NOMO-1 treated with dmso at 0.1 percent for 144 hours (cell line): ENCODE measurements at regions not wholly inside any gene's neighbourhood (a gene's known extent, or its start where the extent isn't known, plus 50 kb on each side); places are given as distances from the start of the nearest gene placed in this dataset.
"Not testable (repeated sequence)": the region's sequence is repeated elsewhere in the genome, so short reads cannot be mapped to it uniquely, and the experiment has no call there.

Experiments used
- DNase-seq: peaks from one replicate; lab custom pipeline; 2025; ENCODE audit not compliant: unreplicated experiment; lab: John Stamatoyannopoulos, UW

GRCh38 chr3:125791021-125791420 lies 178.0 kb upstream of the ROPN1B start:
- not testable (repeated sequence) for DNase-seq

GRCh38 chr3:125810010-125810409 lies 159.0 kb upstream of the ROPN1B start:
- DNase-seq, result not testable (repeated sequence)

- not testable (repeated sequence) for DNase-seq
These were observed 146.8 kb upstream of the ROPN1B start for GRCh38 chr3:125822175-125822574.

DNA sequence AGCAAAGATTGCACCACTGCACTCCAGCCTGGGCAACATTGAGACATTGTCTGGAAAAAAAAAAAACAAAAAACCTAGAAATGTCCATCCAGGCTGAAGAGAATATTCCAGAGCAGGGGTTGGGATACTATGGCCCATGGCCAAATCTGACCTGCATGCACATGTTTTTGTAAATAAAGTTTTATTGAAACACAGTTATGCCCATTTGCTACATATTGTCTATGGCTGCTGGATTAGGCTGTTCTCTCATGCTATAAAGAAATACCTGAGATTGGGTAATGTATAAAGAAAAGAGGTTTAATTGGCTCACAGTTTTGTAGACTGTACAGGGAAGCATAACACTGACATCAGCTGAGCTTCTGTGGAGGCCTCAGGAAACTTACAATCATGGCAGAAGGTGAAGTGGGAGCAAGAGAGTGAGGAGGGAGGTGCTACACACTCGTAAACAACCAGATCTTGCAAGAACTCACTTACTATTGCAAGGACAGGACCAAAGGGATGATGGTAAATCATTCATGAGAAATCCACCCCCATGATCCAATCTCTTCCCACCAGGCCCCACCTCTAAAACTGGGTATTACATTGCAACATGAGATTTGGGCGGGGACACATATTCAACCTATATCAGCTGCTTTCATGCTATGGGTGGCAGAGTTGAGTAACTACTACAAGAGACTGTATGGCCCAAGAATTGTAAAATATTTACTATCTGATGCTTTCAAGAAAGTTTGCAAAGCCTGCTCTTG lies 137.8 kb upstream of the ROPN1B start:
- not testable (repeated sequence) for DNase-seq

DNA sequence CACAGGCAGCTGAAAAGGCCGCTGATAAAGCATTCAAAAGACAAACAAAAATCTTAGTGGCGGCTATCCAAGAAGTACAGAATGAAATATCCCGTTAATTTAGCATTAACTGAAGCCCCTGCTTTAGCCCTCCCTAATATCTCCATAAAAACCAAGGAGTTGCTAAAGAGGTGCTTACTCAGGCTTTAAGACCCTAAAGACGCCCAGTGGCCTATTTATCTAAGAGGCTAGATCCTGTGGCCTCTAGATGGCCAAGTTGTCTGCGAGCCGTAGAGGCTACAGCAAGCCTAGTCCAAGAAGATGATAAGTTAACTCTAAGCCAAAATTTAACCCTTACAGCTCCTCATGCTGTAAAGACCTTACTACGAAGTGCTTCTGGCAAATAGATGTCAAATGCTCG lies 133.4 kb upstream of the ROPN1B start:
- not testable (repeated sequence) for DNase-seq

DNA sequence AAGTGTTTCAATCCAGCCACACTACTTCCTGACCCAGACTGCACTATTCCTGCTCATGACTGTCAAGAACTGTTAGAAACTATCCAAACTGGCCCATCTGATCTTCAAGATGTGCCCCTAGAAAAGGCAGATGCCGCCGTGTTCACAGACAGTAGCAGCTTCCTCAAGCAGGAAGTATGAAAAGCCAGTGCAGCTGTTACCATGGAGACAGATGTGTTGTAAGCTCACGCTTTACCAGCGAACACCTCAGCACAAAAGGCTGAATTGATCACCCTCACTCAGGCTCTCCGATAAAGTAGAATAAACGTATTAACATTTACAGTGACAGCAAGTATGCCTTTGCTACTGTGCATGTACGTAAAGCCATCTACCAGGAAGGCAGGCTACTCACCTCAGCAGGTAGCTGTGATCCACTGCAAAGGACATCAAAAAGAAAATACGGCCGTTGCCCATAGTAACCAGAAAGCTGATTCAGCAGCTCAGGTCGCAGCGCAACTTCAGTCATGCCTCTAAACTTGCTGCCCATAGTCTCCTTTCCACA lies 132.9 kb upstream of the ROPN1B start:
- not testable (repeated sequence) for DNase-seq

- not testable (repeated sequence) for DNase-seq
These were observed 132.2 kb upstream of the ROPN1B start for GRCh38 chr3:125836786-125837185.

DNA sequence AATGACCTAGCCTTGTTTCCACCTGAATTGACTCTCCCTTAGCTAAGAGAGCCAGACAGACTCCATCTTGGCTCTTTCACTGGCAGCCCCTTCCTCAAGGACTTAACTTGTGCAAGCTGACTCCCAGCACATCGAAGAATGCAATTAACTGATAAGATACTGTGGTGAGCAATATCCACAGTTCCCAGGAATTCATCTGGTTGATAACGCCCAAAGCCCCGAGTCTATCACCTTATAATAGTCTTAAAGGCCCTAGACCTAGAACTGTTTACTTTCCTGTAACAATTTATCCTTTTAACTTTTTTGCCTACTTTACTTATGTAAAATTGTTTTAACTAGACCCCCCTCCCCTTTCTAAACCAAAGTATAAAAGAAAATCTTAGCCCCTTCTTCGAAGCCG lies 130.1 kb upstream of the ROPN1B start:
- not testable (repeated sequence) for DNase-seq

DNA sequence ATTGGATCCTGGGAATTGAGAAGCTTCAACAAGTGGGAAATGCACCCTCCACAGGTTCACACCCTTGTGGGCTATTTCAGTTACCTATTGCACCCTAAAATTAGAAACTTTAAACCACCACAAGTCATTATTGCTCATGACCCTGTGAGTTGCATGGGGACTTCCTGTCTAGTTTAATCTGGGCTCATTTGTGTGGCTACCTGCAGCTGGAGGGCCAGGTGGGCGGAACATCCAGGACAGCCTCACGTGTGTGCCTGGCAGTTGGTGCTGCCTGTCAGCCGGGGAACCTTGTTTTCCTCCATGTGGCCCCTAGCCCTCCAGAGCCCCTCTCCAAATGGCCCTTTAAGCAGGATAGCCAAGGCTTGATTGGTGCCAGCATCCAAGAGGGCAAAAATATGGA lies 128.5 kb upstream of the ROPN1B start:
- not testable (repeated sequence) for DNase-seq

DNA sequence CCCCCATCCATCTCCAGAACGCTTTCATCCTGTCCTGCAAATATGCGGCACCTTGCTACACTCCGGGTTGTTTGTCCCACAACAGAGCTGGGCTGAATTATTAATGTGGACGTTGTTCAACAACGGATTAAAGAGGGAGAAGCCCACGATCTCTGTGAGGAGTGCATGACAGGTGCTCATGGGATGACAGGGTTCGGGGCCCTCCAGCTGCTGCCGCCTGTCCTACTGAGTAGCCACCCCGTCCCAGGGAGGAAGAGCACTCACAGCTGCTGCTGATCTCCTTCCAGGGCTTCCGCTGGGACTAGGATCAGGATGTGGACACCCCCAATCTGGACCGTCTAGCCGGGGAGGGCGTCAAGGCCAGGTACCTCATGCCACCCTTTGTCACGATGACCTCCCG lies 121.0 kb upstream of the ROPN1B start:
- not testable (repeated sequence) for DNase-seq

- not testable (repeated sequence) for DNase-seq
These were observed 114.0 kb upstream of the ROPN1B start for GRCh38 chr3:125855006-125855405.

DNA sequence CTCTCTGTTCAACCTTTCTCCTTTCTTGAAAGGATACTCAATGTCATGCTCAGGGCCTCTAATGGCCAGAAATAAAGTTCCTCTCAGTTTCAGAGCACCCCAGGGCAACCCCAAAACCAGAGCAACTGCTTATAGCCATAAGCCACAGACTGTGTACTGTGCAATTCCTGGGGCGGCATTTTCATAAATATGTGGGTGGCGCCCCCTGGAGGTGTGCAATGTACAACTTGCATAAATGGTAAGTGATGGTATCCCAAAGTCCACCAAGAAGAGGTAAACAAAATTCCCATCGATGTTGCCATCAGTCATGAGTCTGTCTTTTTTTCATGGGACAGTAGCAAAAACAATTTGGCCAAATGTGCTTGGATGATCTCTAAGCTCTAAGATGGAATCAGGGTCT lies 108.4 kb upstream of the ROPN1B start:
- DNase-seq, result not testable (repeated sequence)

DNA sequence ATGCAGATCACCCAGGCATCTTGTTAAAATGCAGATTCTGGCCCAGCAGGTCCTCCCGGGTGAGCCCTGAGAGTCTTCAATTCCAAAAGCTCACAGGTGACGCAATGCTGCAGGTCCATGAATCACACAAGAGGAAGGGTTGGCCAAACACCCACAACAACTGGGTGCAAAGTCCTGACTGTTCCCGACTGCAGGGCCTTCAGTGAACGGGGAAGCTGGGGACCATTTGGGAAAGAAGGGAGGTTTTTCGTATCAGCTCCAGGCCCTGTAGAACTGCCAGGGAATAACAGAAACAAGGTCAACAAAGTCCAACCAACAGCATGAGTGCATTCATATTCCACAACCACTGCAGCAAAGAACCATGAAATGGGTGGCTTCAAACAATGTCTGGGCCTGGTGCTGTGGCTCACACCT lies 106.1 kb upstream of the ROPN1B start:
- not testable (repeated sequence) for DNase-seq

DNA sequence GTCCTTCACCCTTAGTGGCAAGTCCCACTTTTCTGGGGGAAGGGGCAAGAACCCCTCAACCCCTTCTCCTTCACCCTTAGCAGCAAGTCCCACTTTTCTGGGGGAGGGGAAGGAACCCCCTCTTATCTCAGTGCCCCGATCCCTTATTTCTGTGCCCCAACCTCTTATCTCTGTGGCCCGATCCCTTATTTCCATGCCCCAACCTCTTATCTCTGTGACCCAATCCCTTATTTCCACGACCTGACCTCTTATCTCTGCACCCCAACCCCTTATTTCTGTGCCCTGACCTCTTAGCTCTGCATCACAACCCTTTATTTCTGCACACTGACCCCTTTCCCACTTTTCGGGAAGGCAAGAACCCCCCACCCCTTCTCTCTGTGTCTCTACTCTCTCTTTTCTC lies 104.4 kb upstream of the ROPN1B start:
- not testable (repeated sequence) for DNase-seq

- DNase-seq, result not testable (repeated sequence)
These were observed 83.0 kb upstream of the ROPN1B start for GRCh38 chr3:125886006-125886405.

DNA sequence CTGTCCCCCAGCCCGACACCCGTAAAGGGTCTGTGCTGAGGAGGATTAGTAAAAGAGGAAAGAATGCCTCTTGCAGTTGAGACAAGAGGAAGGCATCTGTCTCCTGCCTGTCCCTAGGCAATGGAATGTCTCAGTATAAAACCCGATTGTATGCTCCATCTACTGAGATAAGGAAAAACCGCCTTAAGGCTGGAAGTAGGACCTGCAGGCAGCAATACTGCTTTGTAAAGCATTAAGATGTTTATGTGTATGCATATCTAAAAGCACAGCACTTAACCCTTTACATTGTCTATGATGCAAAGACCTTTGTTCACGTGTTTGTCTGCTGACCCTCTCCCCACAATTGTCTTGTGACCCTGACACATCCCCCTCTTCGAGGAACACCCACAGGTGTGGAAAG lies 69.8 kb upstream of the ROPN1B start:
- not testable (repeated sequence) for DNase-seq

DNA sequence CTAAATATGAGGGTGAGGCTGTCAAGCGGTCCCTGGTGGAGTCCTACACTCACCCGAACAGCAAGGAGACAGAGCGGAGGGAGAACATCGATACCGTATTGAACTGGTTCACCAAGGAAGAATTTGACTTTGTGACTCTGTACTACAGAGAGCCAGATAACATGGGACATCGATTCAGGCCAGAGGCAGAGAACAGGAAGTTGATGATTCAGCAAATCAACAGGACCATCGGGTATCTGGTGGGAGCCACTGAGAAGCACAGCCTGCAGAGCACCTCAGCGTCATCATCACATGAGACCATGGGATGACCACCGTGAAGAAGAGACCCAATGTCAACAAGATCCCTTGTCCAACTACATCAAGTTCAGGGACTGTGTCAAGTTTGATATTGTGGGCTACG lies 67.5 kb upstream of the ROPN1B start:
- not testable (repeated sequence) for DNase-seq

DNA sequence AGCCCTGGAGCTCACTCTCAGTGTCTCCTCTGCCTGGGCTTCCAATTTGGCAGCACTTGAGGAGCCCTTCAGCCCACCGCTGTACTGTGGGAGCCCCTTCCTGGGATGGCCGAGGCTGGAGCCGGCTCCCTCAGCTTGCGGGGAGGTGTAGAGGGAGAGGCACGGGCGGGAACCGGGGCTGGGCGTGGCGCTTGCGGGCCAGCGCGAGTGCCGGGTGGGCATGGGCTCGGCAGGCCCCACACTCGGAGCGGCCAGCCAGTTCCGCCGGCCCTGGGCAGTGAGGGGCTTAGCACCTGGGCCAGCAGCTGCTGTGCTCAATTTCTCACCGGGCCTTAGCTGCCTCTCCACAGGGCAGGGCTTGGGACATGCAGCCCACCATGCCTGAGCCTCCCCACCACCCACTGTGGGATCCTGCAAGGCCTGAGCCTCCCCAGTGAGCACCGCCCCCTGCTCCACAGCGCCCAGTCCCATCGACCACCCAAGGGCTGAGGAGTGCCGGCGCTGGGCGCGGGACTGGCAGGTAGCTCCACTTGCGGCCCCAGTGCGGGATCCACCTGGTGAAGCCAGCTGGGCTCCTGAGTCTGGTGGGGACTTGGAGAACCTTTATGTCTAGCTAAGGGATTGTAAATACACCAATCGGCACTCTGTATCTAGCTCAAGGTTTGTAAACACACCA lies 65.1 kb upstream of the ROPN1B start:
- not testable (repeated sequence) for DNase-seq

GRCh38 chr3:125907279-125907678 lies 61.7 kb upstream of the ROPN1B start:
- DNase-seq, result not testable (repeated sequence)

GRCh38 chr3:125910851-125911250 lies 58.1 kb upstream of the ROPN1B start:
- DNase-seq, result not testable (repeated sequence)

- DNase-seq, result not testable (repeated sequence)
These were observed 54.2 kb upstream of the ROPN1B start for GRCh38 chr3:125914608-125915436.
